Osteoblast (primary cell): ENCODE measurements at regions not wholly inside any gene's neighbourhood (a gene's known extent, or its start where the extent isn't known, plus 50 kb on each side); places are given as distances from the start of the nearest gene placed in this dataset.

Experiments used
- DNase-seq: peaks from one replicate; pipeline ENCODE4 v3.0.0; 2011; ENCODE audit warnings: low spot score, mixed read lengths; ENCODE audit not compliant: insufficient read length; ENCODE audit errors: missing footprints
- H2AFZ ChIP-seq: 2 replicates; pipeline ENCODE4 v1.6.0; 2011; ENCODE audit warnings: mild to moderate bottlenecking, low read length
- H3K27ac ChIP-seq: 2 replicates; pipeline ENCODE4 v1.5.1; 2011; ENCODE audit warnings: mild to moderate bottlenecking, low read depth, low read length, moderate library complexity
- H3K27me3 ChIP-seq: 2 replicates; pipeline ENCODE4 v1.6.0; 2012; ENCODE audit warnings: mild to moderate bottlenecking, control low read depth, inconsistent platforms, low read length, moderate library complexity; ENCODE audit not compliant: insufficient read depth
- H3K36me3 ChIP-seq: 2 replicates; pipeline ENCODE4 v1.5.1; 2011; ENCODE audit warnings: mild to moderate bottlenecking, low read length, control low read depth, moderate library complexity; ENCODE audit not compliant: insufficient read depth
- H3K4me1 ChIP-seq: 2 replicates; pipeline ENCODE4 v1.5.1; 2011; ENCODE audit warnings: mild to moderate bottlenecking, low read length, control low read depth, moderate library complexity; ENCODE audit not compliant: insufficient read depth
- H3K4me2 ChIP-seq: 2 replicates; pipeline ENCODE4 v1.6.0; 2011; ENCODE audit warnings: mild to moderate bottlenecking, low read length; ENCODE audit not compliant: insufficient read depth
- H3K4me3 ChIP-seq: fragments of 200-600 bp; sonication (generic); 3 replicates; pipeline ENCODE4 v1.5.1; 2012; ENCODE audit warnings: mild to moderate bottlenecking, low read length, inconsistent platforms; ENCODE audit not compliant: insufficient read depth
- H3K79me2 ChIP-seq: 2 replicates; pipeline ENCODE4 v1.6.0; 2012; ENCODE audit warnings: mild to moderate bottlenecking, low read length, control low read depth, inconsistent platforms; ENCODE audit not compliant: insufficient read depth
- H3K9me3 ChIP-seq: 2 replicates; pipeline ENCODE4 v1.5.1; 2011; ENCODE audit warnings: low read depth, low read length, control low read depth
- H4K20me1 ChIP-seq: 2 replicates; pipeline ENCODE4 v1.6.0; 2012; ENCODE audit warnings: mild to moderate bottlenecking, low read length, control low read depth; ENCODE audit not compliant: insufficient read depth
- TF ChIP-seq, protein P1 (sequence below): IDR thresholded peaks from 2 replicates; pipeline ENCODE4 v1.5.1; 2011; ENCODE audit warnings: mild to moderate bottlenecking, low read depth, low read length, moderate library complexity; ENCODE audit errors: extremely low read depth

DNA sequence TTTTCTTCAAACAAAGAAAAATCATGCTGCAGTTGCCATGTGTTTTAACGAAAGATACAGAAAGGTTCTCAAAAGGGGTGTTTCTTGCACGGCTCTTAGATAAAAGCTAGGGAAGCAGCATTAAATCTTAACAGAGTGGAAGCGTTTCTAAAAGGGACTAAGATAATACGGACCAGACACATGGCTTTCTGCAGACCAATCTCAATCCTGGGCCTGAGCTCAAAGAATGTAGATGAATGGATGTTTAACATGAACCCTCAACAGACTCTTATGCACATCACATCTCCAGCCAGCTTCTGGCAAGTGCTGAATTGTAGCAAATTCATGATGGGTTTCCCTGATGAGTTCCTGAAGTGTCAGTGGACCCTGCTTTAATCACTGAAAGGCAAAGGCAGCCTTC is 80.2 kb upstream of the COX10 start:
- Histone ChIP-seq H3K79me2 (no peaks in the 10 kb centered on the region), H3K27me3 (no peaks in the 10 kb centered on the region), H3K36me3 (no peaks in the 10 kb centered on the region), H2AFZ (no peak overlapping the region), H3K9me3 (no peaks in the 10 kb centered on the region), H3K27ac (no peak overlapping the region), H3K4me1 (no peaks in the 10 kb centered on the region), H3K4me3 (no peak overlapping the region), H4K20me1 (no peaks in the 10 kb centered on the region), H3K4me2 (no peak overlapping the region)
- TF ChIP-seq, protein P1, sequence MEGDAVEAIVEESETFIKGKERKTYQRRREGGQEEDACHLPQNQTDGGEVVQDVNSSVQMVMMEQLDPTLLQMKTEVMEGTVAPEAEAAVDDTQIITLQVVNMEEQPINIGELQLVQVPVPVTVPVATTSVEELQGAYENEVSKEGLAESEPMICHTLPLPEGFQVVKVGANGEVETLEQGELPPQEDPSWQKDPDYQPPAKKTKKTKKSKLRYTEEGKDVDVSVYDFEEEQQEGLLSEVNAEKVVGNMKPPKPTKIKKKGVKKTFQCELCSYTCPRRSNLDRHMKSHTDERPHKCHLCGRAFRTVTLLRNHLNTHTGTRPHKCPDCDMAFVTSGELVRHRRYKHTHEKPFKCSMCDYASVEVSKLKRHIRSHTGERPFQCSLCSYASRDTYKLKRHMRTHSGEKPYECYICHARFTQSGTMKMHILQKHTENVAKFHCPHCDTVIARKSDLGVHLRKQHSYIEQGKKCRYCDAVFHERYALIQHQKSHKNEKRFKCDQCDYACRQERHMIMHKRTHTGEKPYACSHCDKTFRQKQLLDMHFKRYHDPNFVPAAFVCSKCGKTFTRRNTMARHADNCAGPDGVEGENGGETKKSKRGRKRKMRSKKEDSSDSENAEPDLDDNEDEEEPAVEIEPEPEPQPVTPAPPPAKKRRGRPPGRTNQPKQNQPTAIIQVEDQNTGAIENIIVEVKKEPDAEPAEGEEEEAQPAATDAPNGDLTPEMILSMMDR = no peak
- DNase-seq = no peak

DNA sequence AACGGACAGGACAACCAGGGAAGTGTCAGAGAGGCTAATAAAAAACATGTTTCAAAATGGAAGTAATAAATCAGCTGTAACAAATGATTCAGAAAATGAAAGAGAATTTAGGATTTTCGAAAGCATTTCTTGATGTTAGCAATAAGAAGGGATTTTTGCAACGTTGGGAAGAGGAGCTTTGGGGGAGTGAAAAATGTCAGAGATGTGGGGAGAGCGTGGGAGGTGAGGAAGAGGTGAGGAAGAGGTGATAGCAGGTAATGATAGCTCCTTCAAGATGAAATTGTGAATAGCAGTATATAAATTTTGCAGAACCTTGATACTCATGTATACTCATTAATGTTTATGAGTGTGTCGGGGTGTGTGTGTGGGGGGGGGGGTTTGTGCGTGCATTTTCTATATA is 76.2 kb upstream of the COX10 start:
- no peak overlapping the region for H3K4me3 ChIP-seq
- no peaks in the 10 kb centered on the region for H3K36me3 ChIP-seq
- H3K4me2 ChIP-seq = no peak overlapping the region
- no peaks in the 10 kb centered on the region for H3K4me1 ChIP-seq
- TF ChIP-seq, protein P1 = no peak
- H3K79me2 ChIP-seq = no peaks in the 10 kb centered on the region
- no peaks in the 10 kb centered on the region for H4K20me1 ChIP-seq
- no peaks in the 10 kb centered on the region for H3K27me3 ChIP-seq
- no peak for DNase-seq
- H2AFZ ChIP-seq = no peak overlapping the region
- H3K9me3 ChIP-seq = no peaks in the 10 kb centered on the region
- no peak overlapping the region for H3K27ac ChIP-seq

DNA sequence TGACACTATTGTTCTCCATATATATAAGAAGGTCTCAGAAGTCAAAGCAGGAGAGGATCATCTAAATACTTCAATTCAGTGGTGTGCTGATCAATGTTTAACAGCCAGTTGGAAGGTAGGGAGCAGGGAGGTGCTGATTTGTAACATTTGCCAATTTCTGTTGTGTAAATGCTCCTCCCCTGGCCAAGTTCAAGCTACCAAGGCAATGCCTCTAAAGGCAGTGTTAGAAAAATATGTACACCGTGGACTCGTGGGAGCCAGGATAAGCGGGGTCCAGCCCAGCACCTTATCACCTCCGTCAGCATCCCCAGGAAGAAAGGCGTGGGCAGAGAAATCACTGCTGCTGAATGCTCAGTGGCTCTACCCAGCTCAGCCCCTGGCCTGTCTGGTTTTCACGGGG is 75.3 kb upstream of the COX10 start:
- H3K4me1 ChIP-seq = no peaks in the 10 kb centered on the region

DNA sequence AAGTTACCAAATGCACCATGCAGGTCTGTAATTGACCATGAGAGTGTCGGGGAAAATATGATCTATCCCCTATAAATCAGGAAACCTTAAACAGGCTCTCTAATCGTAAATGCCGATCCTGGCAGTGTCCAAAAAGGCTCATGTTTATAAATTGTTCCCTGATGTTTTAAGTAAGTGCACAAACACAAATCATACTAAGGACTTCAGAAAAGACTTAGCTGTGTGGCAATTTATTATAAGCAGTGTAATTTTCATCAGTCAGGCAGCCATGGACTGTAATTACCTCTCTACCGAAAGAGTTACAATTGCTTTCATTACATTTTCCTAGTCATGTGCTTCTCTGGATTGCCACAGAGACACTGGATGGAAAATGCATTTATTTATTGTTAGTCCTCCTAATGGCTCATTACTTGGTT is 73.4 kb upstream of the COX10 start:
- TF ChIP-seq, protein P1 = no peak
- H3K27ac ChIP-seq = no peak overlapping the region
- no peaks in the 10 kb centered on the region for H3K36me3 ChIP-seq
- no peaks in the 10 kb centered on the region for H3K9me3 ChIP-seq
- no peaks in the 10 kb centered on the region for H3K79me2 ChIP-seq
- H4K20me1 ChIP-seq = no peaks in the 10 kb centered on the region
- no peak overlapping the region for H3K4me3 ChIP-seq
- no peak overlapping the region for H2AFZ ChIP-seq
- no peak overlapping the region for H3K4me2 ChIP-seq
- no peaks in the 10 kb centered on the region for H3K4me1 ChIP-seq
- no peaks in the 10 kb centered on the region for H3K27me3 ChIP-seq
- DNase-seq = no peak

More for the DNA sequence above, 75.3 kb upstream of the COX10 start:
- H3K4me3 ChIP-seq = no peak overlapping the region
- no peak overlapping the region for H3K4me2 ChIP-seq
- no peaks in the 10 kb centered on the region for H3K9me3 ChIP-seq
- TF ChIP-seq, protein P1 = no peak
- no peaks in the 10 kb centered on the region for H4K20me1 ChIP-seq
- no peaks in the 10 kb centered on the region for H3K79me2 ChIP-seq
- H3K27ac ChIP-seq = no peak overlapping the region
- no peak for DNase-seq
- no peaks in the 10 kb centered on the region for H3K27me3 ChIP-seq
- no peak overlapping the region for H2AFZ ChIP-seq
- H3K36me3 ChIP-seq = no peaks in the 10 kb centered on the region
